GM18502 (cell line): ENCODE measurements at regions not wholly inside any gene's neighbourhood (a gene's known extent, or its start where the extent isn't known, plus 50 kb on each side); places are given as distances from the start of the nearest gene placed in this dataset.

Experiments used
- ATAC-seq: cut with Tn5 transposase; IDR thresholded peaks from one replicate; pipeline ENCODE4 v1.9.1; 2021; ENCODE audit warnings: mild to moderate bottlenecking; ENCODE audit not compliant: unreplicated experiment, poor library complexity

GRCh38 chr16:62950351-62950750, 914.1 kb upstream of the CDH8 start:
- ATAC-seq = no peak

GRCh38 chr16:62940569-62940968, 904.3 kb upstream of the CDH8 start:
- ATAC-seq = no peak

- ATAC-seq = no peak
Measured at GRCh38 chr16:62939687-62940086, 903.4 kb upstream of the CDH8 start.

- no peak for ATAC-seq
Measured at GRCh38 chr16:62933929-62934328, 897.7 kb upstream of the CDH8 start.

GRCh38 chr16:62929593-62929992, 893.4 kb upstream of the CDH8 start:
- ATAC-seq = no peak

GRCh38 chr16:62927122-62927521, 890.9 kb upstream of the CDH8 start:
- ATAC-seq = no peak

- ATAC-seq = no peak
Measured at GRCh38 chr16:62926121-62926801, 890.0 kb upstream of the CDH8 start.

- ATAC-seq = no peak
Measured at GRCh38 chr16:62921904-62922303, 885.7 kb upstream of the CDH8 start.

GRCh38 chr16:62913924-62914323, 877.7 kb upstream of the CDH8 start:
- ATAC-seq = no peak

GRCh38 chr16:62913333-62913732, 877.1 kb upstream of the CDH8 start:
- ATAC-seq = no peak

- no peak for ATAC-seq
Measured at GRCh38 chr16:62909597-62909996, 873.4 kb upstream of the CDH8 start.

GRCh38 chr16:62907562-62907961, 871.3 kb upstream of the CDH8 start:
- ATAC-seq = no peak

- ATAC-seq = no peak
Measured at GRCh38 chr16:62903961-62904502, 867.8 kb upstream of the CDH8 start.

- no peak for ATAC-seq
Measured at GRCh38 chr16:62899737-62900136, 863.5 kb upstream of the CDH8 start.

GRCh38 chr16:62889097-62889496, 852.9 kb upstream of the CDH8 start:
- ATAC-seq = no peak

- no peak for ATAC-seq
Measured at GRCh38 chr16:62883509-62883908, 847.3 kb upstream of the CDH8 start.

- ATAC-seq = no peak
Measured at GRCh38 chr16:62882552-62883221, 846.4 kb upstream of the CDH8 start.

- no peak for ATAC-seq
Measured at GRCh38 chr16:62876133-62876532, 839.9 kb upstream of the CDH8 start.

- no peak for ATAC-seq
Measured at GRCh38 chr16:62872339-62872738, 836.1 kb upstream of the CDH8 start.

- no peak for ATAC-seq
Measured at GRCh38 chr16:62870554-62870953, 834.3 kb upstream of the CDH8 start.

- peak; percentile 65 for ATAC-seq
Measured at GRCh38 chr16:62869837-62870236, 833.6 kb upstream of the CDH8 start.

GRCh38 chr16:62863139-62863538, 826.9 kb upstream of the CDH8 start:
- no peak for ATAC-seq
